ENCODE measurements at regions not wholly inside any gene's neighbourhood (a gene's known extent, or its start where the extent isn't known, plus 50 kb on each side); places are given as distances from the start of the nearest gene placed in this dataset.

GRCh38 chr15:91521548-91521947 lies 332.0 kb upstream of the SLCO3A1 start:
- TF ChIP-seq CTCF (IDR thresholded peaks at IDR 0.05) = no peak
- TF ChIP-seq POLR2A (IDR thresholded peaks at IDR 0.05) = no peak
- WGBS, 2 donors = 80% methylated on average over 9 of the region's 9 CpGs
- intact Hi-C loops (cut with DNase I; ENCODE audit: low total_unique reads) = no loop called here

GRCh38 chr15:91521996-91522395 lies 331.5 kb upstream of the SLCO3A1 start:
- 86 to 93% methylated on average over 2 of the region's 2 CpGs for WGBS, 2 donors
- no peak overlapping the region for H3K4me3 ChIP-seq
- H3K36me3 ChIP-seq (ENCODE audit: low read depth, missing control alignments) = no peaks in the 10 kb centered on the region
- intact Hi-C loops (cut with DNase I; ENCODE audit: low total_unique reads) = no loop called here
- H3K27ac ChIP-seq = no peak overlapping the region
- no peak for TF ChIP-seq CTCF (IDR thresholded peaks at IDR 0.05)
- TF ChIP-seq POLR2A (IDR thresholded peaks at IDR 0.05) = no peak
- no peaks in the 10 kb centered on the region for H3K9me3 ChIP-seq
- DNase-seq = no peak
- H3K27me3 ChIP-seq = no peaks in the 10 kb centered on the region
- no peaks in the 10 kb centered on the region for H3K4me1 ChIP-seq

More at GRCh38 chr15:91521548-91521947, 332.0 kb upstream of the SLCO3A1 start:
- no peak overlapping the region for H3K4me3 ChIP-seq
- no peaks in the 10 kb centered on the region for H3K9me3 ChIP-seq
- H3K27ac ChIP-seq = no peak overlapping the region
- H3K4me1 ChIP-seq = no peaks in the 10 kb centered on the region
- no peaks in the 10 kb centered on the region for H3K27me3 ChIP-seq
- H3K36me3 ChIP-seq (ENCODE audit: low read depth, missing control alignments) = no peaks in the 10 kb centered on the region
- no peak for DNase-seq

- WGBS, 2 donors = 79 to 82% methylated on average over 2 of the region's 2 CpGs
- DNase-seq = no peak
- TF ChIP-seq POLR2A (IDR thresholded peaks at IDR 0.05) (no peak), CTCF (IDR thresholded peaks at IDR 0.05) (no peak)
- intact Hi-C loops (cut with DNase I; ENCODE audit: low total_unique reads) = no loop called here
- Histone ChIP-seq H3K9me3 (no peaks in the 10 kb centered on the region), H3K27me3 (no peaks in the 10 kb centered on the region), H3K36me3 (ENCODE audit: low read depth, missing control alignments) (no peaks in the 10 kb centered on the region), H3K4me1 (no peaks in the 10 kb centered on the region), H3K4me3 (no peak overlapping the region), H3K27ac (no peak overlapping the region)
These were observed 330.7 kb upstream of the SLCO3A1 start for GRCh38 chr15:91522605-91523332.

GRCh38 chr15:91523596-91523995 lies 329.9 kb upstream of the SLCO3A1 start:
- Histone ChIP-seq H3K27ac (no peak overlapping the region), H3K36me3 (ENCODE audit: low read depth, missing control alignments) (no peaks in the 10 kb centered on the region), H3K4me3 (no peak overlapping the region), H3K27me3 (no peaks in the 10 kb centered on the region), H3K4me1 (no peaks in the 10 kb centered on the region), H3K9me3 (no peaks in the 10 kb centered on the region)
- intact Hi-C loops (cut with DNase I; ENCODE audit: low total_unique reads) = no loop called here
- TF ChIP-seq CTCF (IDR thresholded peaks at IDR 0.05) (no peak), POLR2A (IDR thresholded peaks at IDR 0.05) (no peak)
- WGBS, 2 donors = 67 to 86% methylated on average over 1 of the region's 1 CpG
- DNase-seq = no peak

GRCh38 chr15:91524534-91524933 lies 329.0 kb upstream of the SLCO3A1 start:
- intact Hi-C loops (cut with DNase I; ENCODE audit: low total_unique reads) = no loop called here
- H3K27ac ChIP-seq = no peak overlapping the region
- H3K4me1 ChIP-seq = no peaks in the 10 kb centered on the region
- TF ChIP-seq POLR2A (IDR thresholded peaks at IDR 0.05) = no peak
- no peak for TF ChIP-seq CTCF (IDR thresholded peaks at IDR 0.05)
- H3K27me3 ChIP-seq = no peaks in the 10 kb centered on the region
- H3K9me3 ChIP-seq = no peaks in the 10 kb centered on the region
- 52 to 89% methylated on average over 2 of the region's 2 CpGs for WGBS, 2 donors
- no peak for DNase-seq
- H3K4me3 ChIP-seq = no peak overlapping the region
- H3K36me3 ChIP-seq (ENCODE audit: low read depth, missing control alignments) = no peaks in the 10 kb centered on the region

Measured in testis (tissue), 2 donors.